ENCODE measurements at regions not wholly inside any gene's neighbourhood (a gene's known extent, or its start where the extent isn't known, plus 50 kb on each side); places are given as distances from the start of the nearest gene placed in this dataset.
"Not testable (repeated sequence)": the region's sequence is repeated elsewhere in the genome, so short reads cannot be mapped to it uniquely, and the experiment has no call there.

DNA sequence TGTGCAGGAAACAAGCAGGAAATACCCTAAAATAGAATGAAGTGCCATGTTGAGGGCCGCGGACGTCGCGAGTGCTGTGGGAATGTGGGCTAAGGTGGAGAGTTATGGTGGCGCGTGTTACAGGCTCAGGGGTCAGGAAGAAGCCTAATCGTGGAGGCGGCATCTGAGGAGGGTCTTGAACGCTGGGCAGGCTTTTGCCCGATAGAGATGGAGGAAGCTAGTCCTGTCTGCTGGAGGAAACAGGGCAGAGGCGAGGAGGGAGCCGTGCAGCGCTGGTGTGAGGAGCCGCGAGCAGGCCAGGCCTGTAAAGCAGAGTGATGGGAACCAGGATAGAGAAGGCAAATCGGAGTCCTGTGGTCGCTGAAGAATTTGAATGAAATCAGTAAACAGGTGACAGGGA, 1759.8 kb upstream of the DEFB115 start:
- TF ChIP-seq NR2C1 (IDR thresholded peaks at IDR 0.05); REST (IDR thresholded peaks at IDR 0.05; ENCODE audit: low read depth, low read length); SREBF1 (IDR thresholded peaks at IDR 0.05; ENCODE audit: low read length); SKIL (IDR thresholded peaks at IDR 0.05; ENCODE audit: low read depth, poor library complexity, severe bottlenecking); TCF7 (IDR thresholded peaks at IDR 0.05; ENCODE audit: borderline replicate concordance); PKNOX1 (IDR thresholded peaks at IDR 0.05); IKZF1 (conservative IDR thresholded peaks at IDR 0.05); USF1 (IDR thresholded peaks at IDR 0.05; ENCODE audit: borderline replicate concordance, extremely low read length, insufficient read depth, low read depth, low read length): not testable (repeated sequence)
- TF ChIP-seq, protein P1, sequence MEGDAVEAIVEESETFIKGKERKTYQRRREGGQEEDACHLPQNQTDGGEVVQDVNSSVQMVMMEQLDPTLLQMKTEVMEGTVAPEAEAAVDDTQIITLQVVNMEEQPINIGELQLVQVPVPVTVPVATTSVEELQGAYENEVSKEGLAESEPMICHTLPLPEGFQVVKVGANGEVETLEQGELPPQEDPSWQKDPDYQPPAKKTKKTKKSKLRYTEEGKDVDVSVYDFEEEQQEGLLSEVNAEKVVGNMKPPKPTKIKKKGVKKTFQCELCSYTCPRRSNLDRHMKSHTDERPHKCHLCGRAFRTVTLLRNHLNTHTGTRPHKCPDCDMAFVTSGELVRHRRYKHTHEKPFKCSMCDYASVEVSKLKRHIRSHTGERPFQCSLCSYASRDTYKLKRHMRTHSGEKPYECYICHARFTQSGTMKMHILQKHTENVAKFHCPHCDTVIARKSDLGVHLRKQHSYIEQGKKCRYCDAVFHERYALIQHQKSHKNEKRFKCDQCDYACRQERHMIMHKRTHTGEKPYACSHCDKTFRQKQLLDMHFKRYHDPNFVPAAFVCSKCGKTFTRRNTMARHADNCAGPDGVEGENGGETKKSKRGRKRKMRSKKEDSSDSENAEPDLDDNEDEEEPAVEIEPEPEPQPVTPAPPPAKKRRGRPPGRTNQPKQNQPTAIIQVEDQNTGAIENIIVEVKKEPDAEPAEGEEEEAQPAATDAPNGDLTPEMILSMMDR (IDR thresholded peaks at IDR 0.05 in 2 of 3, conservative IDR thresholded peaks at IDR 0.05 in 1 of 3; ENCODE audit: control insufficient read depth in 2 of 3, extremely low read depth in 1 of 3, insufficient read depth in 1 of 3, low read depth in 3 of 3, low read length in 3 of 3): not testable (repeated sequence)

Data from GM12878 (cell line).